GM23248 (cell line): ENCODE measurements at regions not wholly inside any gene's neighbourhood (a gene's known extent, or its start where the extent isn't known, plus 50 kb on each side); places are given as distances from the start of the nearest gene placed in this dataset.

Experiments
- EZH2 ChIP-seq: fragments of 200-600 bp; sonication (generic); IDR thresholded peaks from 2 replicates; pipeline ENCODE4 v1.6.1; 2018; ENCODE audit warnings: antibody characterized with exemption, mild to moderate bottlenecking; ENCODE audit not compliant: insufficient read depth, poor library complexity, severe bottlenecking
- EZH2phosphoT487 ChIP-seq: fragments of 200-600 bp; sonication (generic); IDR thresholded peaks from 2 replicates; pipeline ENCODE4 v1.6.1; 2018; ENCODE audit warnings: antibody characterized with exemption, moderate library complexity, mild to moderate bottlenecking, low read depth; ENCODE audit not compliant: insufficient read depth

- no peak for TF ChIP-seq EZH2
- no peak for TF ChIP-seq EZH2phosphoT487
Measured at GRCh38 chr2:234730066-234730640, 221.7 kb upstream of the SH3BP4 start.
